ENCODE measurements at regions not wholly inside any gene's neighbourhood (a gene's known extent, or its start where the extent isn't known, plus 50 kb on each side); places are given as distances from the start of the nearest gene placed in this dataset.

DNA sequence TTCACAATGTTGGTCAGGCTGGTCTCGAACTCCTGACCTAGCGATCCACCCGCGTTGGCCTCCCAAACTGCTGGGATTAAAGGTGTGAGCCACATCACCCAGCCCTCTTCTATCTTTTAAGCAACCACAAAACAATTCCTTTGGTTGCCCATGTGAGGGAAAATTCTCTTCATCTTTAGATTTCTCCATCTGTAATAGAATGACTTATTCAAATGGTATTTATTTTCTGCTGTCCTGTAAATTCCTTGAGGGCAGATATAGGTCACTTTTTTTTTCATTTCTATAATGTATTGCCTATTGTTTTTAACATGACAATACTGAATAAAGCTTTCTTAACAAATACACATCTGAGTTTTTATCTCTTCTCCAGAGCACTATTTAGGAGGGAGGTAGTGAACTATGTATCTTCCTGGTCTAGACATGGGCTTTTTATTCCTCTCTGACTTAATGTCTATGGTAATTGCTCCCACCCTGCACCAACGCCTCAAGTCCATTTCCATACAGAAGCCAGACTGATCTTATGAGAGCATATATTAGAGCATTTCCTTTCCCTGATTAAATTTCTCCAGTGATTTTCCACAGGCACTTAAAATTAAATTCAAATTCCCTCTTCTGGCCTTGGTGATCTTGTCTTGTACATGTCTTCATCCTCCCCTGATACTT lies 595.6 kb downstream of the CAAP1 start:
- Histone ChIP-seq H3K4me3 (no peak overlapping the region), H3K27ac (no peak overlapping the region), H3K9me3 (no peaks in the 10 kb centered on the region), H3K36me3 (ENCODE audit: low read depth, missing control alignments) (no peaks in the 10 kb centered on the region), H3K4me1 (no peaks in the 10 kb centered on the region), H3K27me3 (no peaks in the 10 kb centered on the region)
- TF ChIP-seq, protein P1, sequence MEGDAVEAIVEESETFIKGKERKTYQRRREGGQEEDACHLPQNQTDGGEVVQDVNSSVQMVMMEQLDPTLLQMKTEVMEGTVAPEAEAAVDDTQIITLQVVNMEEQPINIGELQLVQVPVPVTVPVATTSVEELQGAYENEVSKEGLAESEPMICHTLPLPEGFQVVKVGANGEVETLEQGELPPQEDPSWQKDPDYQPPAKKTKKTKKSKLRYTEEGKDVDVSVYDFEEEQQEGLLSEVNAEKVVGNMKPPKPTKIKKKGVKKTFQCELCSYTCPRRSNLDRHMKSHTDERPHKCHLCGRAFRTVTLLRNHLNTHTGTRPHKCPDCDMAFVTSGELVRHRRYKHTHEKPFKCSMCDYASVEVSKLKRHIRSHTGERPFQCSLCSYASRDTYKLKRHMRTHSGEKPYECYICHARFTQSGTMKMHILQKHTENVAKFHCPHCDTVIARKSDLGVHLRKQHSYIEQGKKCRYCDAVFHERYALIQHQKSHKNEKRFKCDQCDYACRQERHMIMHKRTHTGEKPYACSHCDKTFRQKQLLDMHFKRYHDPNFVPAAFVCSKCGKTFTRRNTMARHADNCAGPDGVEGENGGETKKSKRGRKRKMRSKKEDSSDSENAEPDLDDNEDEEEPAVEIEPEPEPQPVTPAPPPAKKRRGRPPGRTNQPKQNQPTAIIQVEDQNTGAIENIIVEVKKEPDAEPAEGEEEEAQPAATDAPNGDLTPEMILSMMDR (IDR thresholded peaks at IDR 0.05) = no peak
- TF ChIP-seq POLR2A (IDR thresholded peaks at IDR 0.05) = no peak
- 94 to 97% methylated on average over 5 of the region's 5 CpGs for WGBS, 2 donors
- DNase-seq = no peak
- intact Hi-C loops (cut with DNase I; ENCODE audit: low total_unique reads) = no loop called here

DNA sequence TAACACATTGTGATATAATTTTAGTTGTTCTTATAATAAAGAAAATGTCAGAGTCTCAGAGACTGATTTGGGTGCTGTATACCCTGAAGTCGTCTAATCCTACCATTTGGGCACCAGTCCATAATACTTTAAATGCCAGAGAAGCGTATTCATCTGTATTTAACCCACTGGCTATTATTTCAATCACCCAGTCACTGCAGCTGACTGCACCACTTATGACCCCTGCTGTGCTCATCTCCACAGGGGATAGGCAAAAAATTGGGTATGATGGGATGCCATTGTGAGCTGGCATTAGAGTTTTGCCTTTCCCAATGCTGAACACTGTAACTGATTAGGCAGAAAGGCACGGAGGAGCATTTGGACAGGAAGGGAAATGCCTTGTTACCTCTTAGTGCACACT lies 599.7 kb downstream of the CAAP1 start:
- Histone ChIP-seq H3K27ac (no peak overlapping the region), H3K27me3 (no peaks in the 10 kb centered on the region), H3K36me3 (ENCODE audit: low read depth, missing control alignments) (no peaks in the 10 kb centered on the region), H3K4me1 (no peaks in the 10 kb centered on the region), H3K9me3 (no peaks in the 10 kb centered on the region), H3K4me3 (no peak overlapping the region)
- TF ChIP-seq, protein P1 (IDR thresholded peaks at IDR 0.05) = no peak
- no peak for TF ChIP-seq POLR2A (IDR thresholded peaks at IDR 0.05)
- no peak for DNase-seq
- intact Hi-C loops (cut with DNase I; ENCODE audit: low total_unique reads) = no loop called here
- WGBS, 2 donors = 66 to 84% methylated on average over 3 of the region's 3 CpGs

DNA sequence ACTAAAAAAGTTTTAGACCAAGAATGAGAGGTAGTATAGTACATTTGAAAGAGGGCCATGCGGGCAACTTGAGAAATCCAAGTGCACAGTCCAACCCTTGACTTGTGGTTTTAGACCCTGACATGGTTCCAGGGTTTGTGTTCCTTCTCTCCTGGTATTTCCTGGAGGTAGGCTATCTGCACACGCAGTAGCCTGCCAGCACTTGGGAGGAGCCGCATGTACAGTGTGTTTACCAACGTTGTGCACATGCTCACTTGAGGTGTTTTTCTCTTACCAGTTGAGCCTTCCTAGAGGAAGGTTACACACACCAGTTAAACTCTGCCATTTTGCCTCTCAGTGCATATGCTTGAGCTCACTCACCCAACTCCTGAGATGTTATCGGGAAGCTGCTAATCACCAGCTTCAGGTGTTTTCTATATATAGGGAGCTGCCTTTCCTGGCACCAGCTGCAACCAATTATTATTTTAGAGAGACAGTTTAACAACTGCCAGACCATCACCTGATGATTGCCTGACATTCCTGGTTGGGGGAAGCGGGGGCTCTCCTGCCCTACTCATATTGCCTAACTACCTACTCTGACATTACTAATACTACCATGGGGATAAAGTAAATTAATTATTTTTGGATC lies 593.4 kb upstream of the TUSC1 start:
- Histone ChIP-seq H3K4me1 (no peaks in the 10 kb centered on the region), H3K4me3 (no peak overlapping the region), H3K36me3 (ENCODE audit: low read depth, missing control alignments) (no peaks in the 10 kb centered on the region), H3K27ac (no peak overlapping the region), H3K27me3 (no peaks in the 10 kb centered on the region), H3K9me3 (no peaks in the 10 kb centered on the region)
- TF ChIP-seq, protein P1 (IDR thresholded peaks at IDR 0.05) = no peak
- no peak for TF ChIP-seq POLR2A (IDR thresholded peaks at IDR 0.05)
- 61 to 76% methylated on average over 6 of the region's 6 CpGs for WGBS, 2 donors
- intact Hi-C loops (cut with DNase I; ENCODE audit: low total_unique reads) = no loop called here
- DNase-seq = no peak

DNA sequence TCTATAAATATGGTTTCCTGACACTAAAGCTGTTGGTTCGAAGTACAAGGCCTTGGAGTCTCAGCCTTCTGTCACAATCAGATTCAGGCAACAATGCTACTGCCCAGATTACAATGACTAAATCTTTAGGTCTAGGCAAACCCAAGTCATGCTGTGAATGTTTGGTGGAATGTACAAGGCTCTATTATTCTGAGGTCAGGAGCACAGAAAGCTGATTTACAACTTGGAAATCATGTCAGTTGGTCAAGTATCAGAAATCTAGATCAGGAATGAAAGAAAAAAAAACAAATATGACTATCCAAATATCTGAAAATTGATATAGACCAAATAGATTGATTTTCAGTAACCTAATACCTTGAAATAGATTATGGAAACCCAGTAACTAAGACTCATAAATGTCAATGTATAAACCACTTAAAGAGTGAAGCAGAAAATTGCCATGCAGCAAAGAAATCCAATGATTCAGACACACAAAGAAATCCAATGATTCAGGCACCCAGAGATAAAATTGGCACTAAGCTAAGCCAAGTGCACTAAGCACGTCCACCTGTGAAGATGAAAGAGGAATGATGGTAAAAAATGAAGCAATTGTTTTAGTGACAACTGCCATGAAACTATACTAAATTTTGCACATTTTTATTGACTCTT lies 588.0 kb upstream of the TUSC1 start:
- no peaks in the 10 kb centered on the region for H3K36me3 ChIP-seq (ENCODE audit: low read depth, missing control alignments)
- intact Hi-C loops (cut with DNase I; ENCODE audit: low total_unique reads) = no loop called here
- no peaks in the 10 kb centered on the region for H3K27me3 ChIP-seq
- no peak for DNase-seq
- no peaks in the 10 kb centered on the region for H3K9me3 ChIP-seq
- no peak overlapping the region for H3K27ac ChIP-seq
- no peak overlapping the region for H3K4me3 ChIP-seq
- no peak for TF ChIP-seq POLR2A (IDR thresholded peaks at IDR 0.05)
- TF ChIP-seq, protein P1 (IDR thresholded peaks at IDR 0.05) = no peak
- H3K4me1 ChIP-seq = no peaks in the 10 kb centered on the region
- 85 to 89% methylated on average over 2 of the region's 2 CpGs for WGBS, 2 donors

All from testis (tissue), 2 donors.